WTC11 (cell line): ENCODE measurements at regions not wholly inside any gene's neighbourhood (a gene's known extent, or its start where the extent isn't known, plus 50 kb on each side); places are given as distances from the start of the nearest gene placed in this dataset.
"Not testable (repeated sequence)": the region's sequence is repeated elsewhere in the genome, so short reads cannot be mapped to it uniquely, and the experiment has no call there.

Experiments
- ATAC-seq: fragments of 200-7000 bp; cut with Tn5 transposase; 2 replicates; pipeline ENCODE4 v1.10.0; 2021; ENCODE audit warnings: mild to moderate bottlenecking, moderate library complexity
- CTCF ChIA-PET: fragments of 300-600 bp; sonication (Branson Sonifier 250); formaldehyde crosslinking; loops from one replicate; lab custom pipeline; 2021; ENCODE audit warnings: antibody characterized with exemption; lab: Charles Lee
- POLR2A ChIA-PET: fragments of 350-600 bp; sonication (Branson Sonifier 250); formaldehyde crosslinking; loops from one replicate; lab custom pipeline; 2021; ENCODE audit warnings: antibody characterized with exemption; lab: Charles Lee
- DNase-seq: peaks from one replicate; pipeline ENCODE4 v3.0.0; 2021; ENCODE audit warnings: low spot score
- H3K27ac Mint-ChIP-seq: 2 replicates; pipeline ENCODE4 v1.8.0; 2021; ENCODE audit warnings: mixed read lengths
- H3K27me3 Mint-ChIP-seq: 2 replicates; pipeline ENCODE4 v1.8.0; 2021; ENCODE audit warnings: low read depth, mild to moderate bottlenecking, moderate library complexity, mixed read lengths
- H3K36me3 Mint-ChIP-seq: 2 replicates; pipeline ENCODE4 v1.8.0; 2021; ENCODE audit warnings: mixed read lengths
- H3K4me1 Mint-ChIP-seq: 2 replicates; pipeline ENCODE4 v1.8.0; 2022; ENCODE audit warnings: mixed read lengths
- H3K4me3 Mint-ChIP-seq: 2 replicates; pipeline ENCODE4 v1.8.0; 2021; ENCODE audit warnings: mild to moderate bottlenecking, moderate library complexity, mixed read lengths
- H3K9me3 Mint-ChIP-seq: 2 replicates; pipeline ENCODE4 v1.8.0; 2021; ENCODE audit warnings: mixed read lengths
- GTF2I ChIP-seq: fragments of 250-450 bp; sonication (Bioruptor Pico); conservative IDR thresholded peaks from 2 replicates; pipeline ENCODE4 v1.4.0; 2021; ENCODE audit warnings: mild to moderate bottlenecking
- HMGA2 ChIP-seq: fragments of 250-450 bp; sonication (Bioruptor Pico); IDR thresholded peaks from 2 replicates; pipeline ENCODE4 v1.4.0; 2021; ENCODE audit warnings: mild to moderate bottlenecking, moderate library complexity
- IRF2 ChIP-seq: sonication (generic); formaldehyde crosslinking; IDR thresholded peaks from 2 replicates; pipeline ENCODE4 v1.8.0; 2022; ENCODE audit warnings: low read depth, missing genetic modification reagents, borderline replicate concordance
- MYBL2 ChIP-seq: sonication (generic); formaldehyde crosslinking; IDR thresholded peaks from 2 replicates; pipeline ENCODE4 v1.8.1; 2023; ENCODE audit warnings: mild to moderate bottlenecking, moderate library complexity, missing genetic modification reagents
- NFATC4 ChIP-seq: fragments of 250-450 bp; sonication (Bioruptor Pico); IDR thresholded peaks from 2 replicates; pipeline ENCODE4 v1.9.0; 2021; ENCODE audit warnings: mild to moderate bottlenecking
- PRRX2 ChIP-seq: fragments of 250-450 bp; sonication (Bioruptor Pico); IDR thresholded peaks from 2 replicates; pipeline ENCODE4 v1.8.0; 2021; ENCODE audit warnings: mild to moderate bottlenecking
- TEAD1 ChIP-seq: sonication (generic); formaldehyde crosslinking; IDR thresholded peaks from 2 replicates; pipeline ENCODE4 v1.8.0; 2022; ENCODE audit warnings: mild to moderate bottlenecking, missing genetic modification reagents
- ZNF121 ChIP-seq: sonication (generic); formaldehyde crosslinking; IDR thresholded peaks from 2 replicates; pipeline ENCODE4 v1.8.0; 2023; ENCODE audit warnings: missing genetic modification reagents
- ZNF263 ChIP-seq: sonication (generic); formaldehyde crosslinking; IDR thresholded peaks from 2 replicates; pipeline ENCODE4 v1.8.1; 2022; ENCODE audit warnings: low read depth, mild to moderate bottlenecking, moderate library complexity, missing genetic modification reagents
- ZNF317 ChIP-seq: sonication (generic); formaldehyde crosslinking; IDR thresholded peaks from 2 replicates; pipeline ENCODE4 v1.8.1; 2023; ENCODE audit warnings: low read depth, mild to moderate bottlenecking, moderate library complexity, missing genetic modification reagents, borderline replicate concordance
- ZNF671 ChIP-seq: fragments of 250-450 bp; sonication (Bioruptor Pico); IDR thresholded peaks from 2 replicates; pipeline ENCODE4 v1.8.0; 2021; ENCODE audit warnings: mild to moderate bottlenecking
- TF ChIP-seq, protein P1 (sequence below): fragments of 250-450 bp; sonication (Bioruptor Pico); IDR thresholded peaks from 2 replicates; pipeline ENCODE4 v1.9.0; 2021; ENCODE audit warnings: mild to moderate bottlenecking, borderline replicate concordance
- TF ChIP-seq, protein P2 (sequence below): sonication (generic); formaldehyde crosslinking; IDR thresholded peaks from 2 replicates; pipeline ENCODE4 v1.8.1; 2023; ENCODE audit warnings: mild to moderate bottlenecking, moderate library complexity, missing genetic modification reagents
- TF ChIP-seq, protein P3 (sequence below): sonication (generic); formaldehyde crosslinking; IDR thresholded peaks from 2 replicates; pipeline ENCODE4 v1.8.0; 2023; ENCODE audit warnings: missing genetic modification reagents
- TF ChIP-seq, protein P4 (sequence below): sonication (generic); formaldehyde crosslinking; IDR thresholded peaks from 2 replicates; pipeline ENCODE4 v1.8.1; 2022; ENCODE audit warnings: missing genetic modification reagents, borderline replicate concordance
- TF ChIP-seq, protein P5 (sequence below): sonication (generic); formaldehyde crosslinking; IDR thresholded peaks from 2 replicates; pipeline ENCODE4 v1.8.0; 2022; ENCODE audit warnings: mild to moderate bottlenecking, missing genetic modification reagents
- TF ChIP-seq, protein P6 (sequence below): sonication (generic); formaldehyde crosslinking; IDR thresholded peaks from 2 replicates; pipeline ENCODE4 v1.8.0; 2023; ENCODE audit warnings: missing genetic modification reagents, mild to moderate bottlenecking, borderline replicate concordance

DNA sequence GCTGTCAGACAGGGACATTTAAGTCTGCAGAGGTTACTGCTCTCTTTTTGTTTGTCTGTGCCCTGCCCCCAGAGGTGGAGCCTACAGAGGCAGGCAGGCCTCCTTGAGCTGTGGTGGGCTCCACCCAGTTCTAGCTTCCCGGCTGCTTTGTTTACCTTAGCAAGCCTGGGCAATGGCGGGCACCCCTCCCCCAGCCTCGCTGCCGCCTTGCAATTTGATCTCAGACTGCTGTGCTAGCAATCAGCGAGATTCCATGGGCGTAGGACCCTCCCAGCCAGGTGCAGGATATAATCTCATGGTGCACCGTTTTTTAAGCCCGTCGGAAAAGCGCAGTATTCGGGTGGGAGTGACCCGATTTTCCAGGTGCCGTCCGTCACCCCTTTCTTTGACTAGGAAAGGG is 235.6 kb downstream of the BRINP2 start:
- H3K9me3 Mint-ChIP-seq = peaks cover 18% of the 10 kb centered on the region
- H3K27ac Mint-ChIP-seq, H3K27me3 Mint-ChIP-seq, ATAC-seq, POLR2A ChIA-PET, H3K4me3 Mint-ChIP-seq, H3K4me1 Mint-ChIP-seq, CTCF ChIA-PET: not testable (repeated sequence)
- DNase-seq = peak; percentile 54
- peaks cover 15% of the 10 kb centered on the region for H3K36me3 Mint-ChIP-seq

DNA sequence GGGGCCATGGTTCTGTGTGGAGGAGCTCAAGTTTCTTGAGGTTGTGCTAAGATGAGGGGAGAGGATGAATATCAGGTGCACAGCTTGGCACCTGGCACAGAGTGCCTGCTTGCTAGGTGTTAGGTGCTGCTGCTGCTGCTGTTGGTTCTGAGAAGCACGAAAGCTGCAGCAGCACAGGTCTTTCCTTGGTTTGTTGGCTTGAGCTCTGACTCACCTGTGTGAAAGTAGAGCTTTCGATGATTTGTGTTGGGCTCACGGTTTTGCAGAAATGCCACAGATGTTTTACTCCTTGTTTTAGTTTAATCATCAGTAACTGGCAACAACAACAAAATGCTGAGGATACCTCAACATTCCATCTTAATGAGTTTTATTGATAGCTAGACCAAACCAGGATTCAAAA is 221.6 kb downstream of the BRINP2 start:
- Mint-ChIP-seq H3K4me1 (no peaks in the 10 kb centered on the region), H3K4me3 (no peak overlapping the region), H3K9me3 (peaks cover 4% of the 10 kb centered on the region; the same call in 1 of the 2 replicates), H3K27ac (no peak overlapping the region), H3K36me3 (no peaks in the 10 kb centered on the region), H3K27me3 (peaks cover 19% of the 10 kb centered on the region)
- ATAC-seq (no peak), DNase-seq (no peak)
- CTCF ChIA-PET = no interaction called here
- POLR2A ChIA-PET = no interaction called here
- TF ChIP-seq ZNF317 (CRISPR knock-in tag) (no peak), ZNF263 (CRISPR knock-in tag) (no peak), ZNF121 (no peak), HMGA2 (CRISPR knock-in tag) (no peak), PRRX2 (CRISPR knock-in tag) (no peak)
- TF ChIP-seq, protein P1, sequence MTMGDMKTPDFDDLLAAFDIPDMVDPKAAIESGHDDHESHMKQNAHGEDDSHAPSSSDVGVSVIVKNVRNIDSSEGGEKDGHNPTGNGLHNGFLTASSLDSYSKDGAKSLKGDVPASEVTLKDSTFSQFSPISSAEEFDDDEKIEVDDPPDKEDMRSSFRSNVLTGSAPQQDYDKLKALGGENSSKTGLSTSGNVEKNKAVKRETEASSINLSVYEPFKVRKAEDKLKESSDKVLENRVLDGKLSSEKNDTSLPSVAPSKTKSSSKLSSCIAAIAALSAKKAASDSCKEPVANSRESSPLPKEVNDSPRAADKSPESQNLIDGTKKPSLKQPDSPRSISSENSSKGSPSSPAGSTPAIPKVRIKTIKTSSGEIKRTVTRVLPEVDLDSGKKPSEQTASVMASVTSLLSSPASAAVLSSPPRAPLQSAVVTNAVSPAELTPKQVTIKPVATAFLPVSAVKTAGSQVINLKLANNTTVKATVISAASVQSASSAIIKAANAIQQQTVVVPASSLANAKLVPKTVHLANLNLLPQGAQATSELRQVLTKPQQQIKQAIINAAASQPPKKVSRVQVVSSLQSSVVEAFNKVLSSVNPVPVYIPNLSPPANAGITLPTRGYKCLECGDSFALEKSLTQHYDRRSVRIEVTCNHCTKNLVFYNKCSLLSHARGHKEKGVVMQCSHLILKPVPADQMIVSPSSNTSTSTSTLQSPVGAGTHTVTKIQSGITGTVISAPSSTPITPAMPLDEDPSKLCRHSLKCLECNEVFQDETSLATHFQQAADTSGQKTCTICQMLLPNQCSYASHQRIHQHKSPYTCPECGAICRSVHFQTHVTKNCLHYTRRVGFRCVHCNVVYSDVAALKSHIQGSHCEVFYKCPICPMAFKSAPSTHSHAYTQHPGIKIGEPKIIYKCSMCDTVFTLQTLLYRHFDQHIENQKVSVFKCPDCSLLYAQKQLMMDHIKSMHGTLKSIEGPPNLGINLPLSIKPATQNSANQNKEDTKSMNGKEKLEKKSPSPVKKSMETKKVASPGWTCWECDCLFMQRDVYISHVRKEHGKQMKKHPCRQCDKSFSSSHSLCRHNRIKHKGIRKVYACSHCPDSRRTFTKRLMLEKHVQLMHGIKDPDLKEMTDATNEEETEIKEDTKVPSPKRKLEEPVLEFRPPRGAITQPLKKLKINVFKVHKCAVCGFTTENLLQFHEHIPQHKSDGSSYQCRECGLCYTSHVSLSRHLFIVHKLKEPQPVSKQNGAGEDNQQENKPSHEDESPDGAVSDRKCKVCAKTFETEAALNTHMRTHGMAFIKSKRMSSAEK (CRISPR knock-in tag) = no peak

DNA sequence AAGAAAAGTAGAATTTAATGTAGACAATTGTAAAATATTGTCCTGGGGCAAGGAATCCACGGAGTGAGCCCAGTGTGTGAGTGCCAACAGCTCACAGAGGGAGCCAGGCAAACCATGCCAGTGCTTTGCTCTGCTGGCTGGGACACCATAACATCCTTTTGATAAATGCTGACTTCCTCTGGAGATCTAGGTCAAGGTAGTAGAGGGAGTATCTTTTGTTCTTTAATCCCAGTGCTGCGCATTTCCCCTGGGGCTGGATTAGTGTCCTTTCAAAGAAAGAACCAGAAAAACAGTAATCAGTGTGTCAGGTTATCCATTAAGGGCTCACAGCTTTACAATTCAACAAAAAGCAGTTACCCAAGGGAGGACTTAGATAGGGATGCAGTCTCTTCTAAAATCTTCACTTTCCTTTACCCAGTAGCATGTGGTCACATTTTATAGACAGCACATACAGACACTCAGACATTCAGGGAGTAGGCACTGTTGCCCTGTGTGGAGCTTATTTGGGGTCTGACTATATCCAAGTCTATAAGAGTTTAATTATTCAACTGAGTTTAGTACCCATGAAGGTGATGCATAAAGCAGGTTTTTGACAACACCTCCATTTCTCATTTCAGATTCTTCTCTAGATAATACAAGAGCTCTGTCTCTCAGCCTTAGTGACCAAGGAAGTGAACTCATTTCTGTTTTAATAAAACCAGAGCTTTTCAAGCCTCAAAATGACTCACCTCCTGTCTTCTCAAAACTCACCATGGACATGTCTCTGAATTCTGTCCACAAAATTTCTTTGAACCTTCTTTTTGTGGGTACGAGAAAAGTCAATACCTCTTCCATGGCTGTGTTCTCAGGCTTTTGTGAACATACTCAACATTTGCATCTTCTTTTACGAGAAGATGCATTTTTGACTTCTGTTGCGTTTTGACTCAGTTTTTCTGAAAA is 215.3 kb downstream of the BRINP2 start:
- Mint-ChIP-seq H3K27ac (no peak overlapping the region), H3K36me3 (no peaks in the 10 kb centered on the region), H3K4me1 (peaks cover 10% of the 10 kb centered on the region), H3K27me3 (peaks cover 74% of the 10 kb centered on the region), H3K4me3 (no peak overlapping the region), H3K9me3 (peaks cover 6% of the 10 kb centered on the region)
- CTCF ChIA-PET = no interaction called here
- DNase-seq (no peak), ATAC-seq (peak; percentile 85)
- POLR2A ChIA-PET = no interaction called here
- TF ChIP-seq, protein P2, sequence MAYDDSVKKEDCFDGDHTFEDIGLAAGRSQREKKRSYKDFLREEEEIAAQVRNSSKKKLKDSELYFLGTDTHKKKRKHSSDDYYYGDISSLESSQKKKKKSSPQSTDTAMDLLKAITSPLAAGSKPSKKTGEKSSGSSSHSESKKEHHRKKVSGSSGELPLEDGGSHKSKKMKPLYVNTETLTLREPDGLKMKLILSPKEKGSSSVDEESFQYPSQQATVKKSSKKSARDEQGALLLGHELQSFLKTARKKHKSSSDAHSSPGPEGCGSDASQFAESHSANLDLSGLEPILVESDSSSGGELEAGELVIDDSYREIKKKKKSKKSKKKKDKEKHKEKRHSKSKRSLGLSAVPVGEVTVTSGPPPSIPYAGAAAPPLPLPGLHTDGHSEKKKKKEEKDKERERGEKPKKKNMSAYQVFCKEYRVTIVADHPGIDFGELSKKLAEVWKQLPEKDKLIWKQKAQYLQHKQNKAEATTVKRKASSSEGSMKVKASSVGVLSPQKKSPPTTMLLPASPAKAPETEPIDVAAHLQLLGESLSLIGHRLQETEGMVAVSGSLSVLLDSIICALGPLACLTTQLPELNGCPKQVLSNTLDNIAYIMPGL (CRISPR knock-in tag) = no peak
- TF ChIP-seq TEAD1 (CRISPR knock-in tag) = no peak
- TF ChIP-seq, protein P3, sequence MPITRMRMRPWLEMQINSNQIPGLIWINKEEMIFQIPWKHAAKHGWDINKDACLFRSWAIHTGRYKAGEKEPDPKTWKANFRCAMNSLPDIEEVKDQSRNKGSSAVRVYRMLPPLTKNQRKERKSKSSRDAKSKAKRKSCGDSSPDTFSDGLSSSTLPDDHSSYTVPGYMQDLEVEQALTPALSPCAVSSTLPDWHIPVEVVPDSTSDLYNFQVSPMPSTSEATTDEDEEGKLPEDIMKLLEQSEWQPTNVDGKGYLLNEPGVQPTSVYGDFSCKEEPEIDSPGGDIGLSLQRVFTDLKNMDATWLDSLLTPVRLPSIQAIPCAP (CRISPR knock-in tag) = no peak
- TF ChIP-seq, protein P4, sequence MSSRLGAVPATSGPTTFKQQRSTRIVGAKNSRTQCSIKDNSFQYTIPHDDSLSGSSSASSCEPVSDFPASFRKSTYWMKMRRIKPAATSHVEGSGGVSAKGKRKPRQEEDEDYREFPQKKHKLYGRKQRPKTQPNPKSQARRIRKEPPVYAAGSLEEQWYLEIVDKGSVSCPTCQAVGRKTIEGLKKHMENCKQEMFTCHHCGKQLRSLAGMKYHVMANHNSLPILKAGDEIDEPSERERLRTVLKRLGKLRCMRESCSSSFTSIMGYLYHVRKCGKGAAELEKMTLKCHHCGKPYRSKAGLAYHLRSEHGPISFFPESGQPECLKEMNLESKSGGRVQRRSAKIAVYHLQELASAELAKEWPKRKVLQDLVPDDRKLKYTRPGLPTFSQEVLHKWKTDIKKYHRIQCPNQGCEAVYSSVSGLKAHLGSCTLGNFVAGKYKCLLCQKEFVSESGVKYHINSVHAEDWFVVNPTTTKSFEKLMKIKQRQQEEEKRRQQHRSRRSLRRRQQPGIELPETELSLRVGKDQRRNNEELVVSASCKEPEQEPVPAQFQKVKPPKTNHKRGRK = no peak
- no peak for TF ChIP-seq NFATC4 (CRISPR knock-in tag)
- TF ChIP-seq, protein P5, sequence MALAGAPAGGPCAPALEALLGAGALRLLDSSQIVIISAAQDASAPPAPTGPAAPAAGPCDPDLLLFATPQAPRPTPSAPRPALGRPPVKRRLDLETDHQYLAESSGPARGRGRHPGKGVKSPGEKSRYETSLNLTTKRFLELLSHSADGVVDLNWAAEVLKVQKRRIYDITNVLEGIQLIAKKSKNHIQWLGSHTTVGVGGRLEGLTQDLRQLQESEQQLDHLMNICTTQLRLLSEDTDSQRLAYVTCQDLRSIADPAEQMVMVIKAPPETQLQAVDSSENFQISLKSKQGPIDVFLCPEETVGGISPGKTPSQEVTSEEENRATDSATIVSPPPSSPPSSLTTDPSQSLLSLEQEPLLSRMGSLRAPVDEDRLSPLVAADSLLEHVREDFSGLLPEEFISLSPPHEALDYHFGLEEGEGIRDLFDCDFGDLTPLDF (CRISPR knock-in tag) = no peak
- TF ChIP-seq IRF2 (CRISPR knock-in tag) = no peak
- no peak for TF ChIP-seq MYBL2
- no peak for TF ChIP-seq ZNF671
- TF ChIP-seq, protein P6, sequence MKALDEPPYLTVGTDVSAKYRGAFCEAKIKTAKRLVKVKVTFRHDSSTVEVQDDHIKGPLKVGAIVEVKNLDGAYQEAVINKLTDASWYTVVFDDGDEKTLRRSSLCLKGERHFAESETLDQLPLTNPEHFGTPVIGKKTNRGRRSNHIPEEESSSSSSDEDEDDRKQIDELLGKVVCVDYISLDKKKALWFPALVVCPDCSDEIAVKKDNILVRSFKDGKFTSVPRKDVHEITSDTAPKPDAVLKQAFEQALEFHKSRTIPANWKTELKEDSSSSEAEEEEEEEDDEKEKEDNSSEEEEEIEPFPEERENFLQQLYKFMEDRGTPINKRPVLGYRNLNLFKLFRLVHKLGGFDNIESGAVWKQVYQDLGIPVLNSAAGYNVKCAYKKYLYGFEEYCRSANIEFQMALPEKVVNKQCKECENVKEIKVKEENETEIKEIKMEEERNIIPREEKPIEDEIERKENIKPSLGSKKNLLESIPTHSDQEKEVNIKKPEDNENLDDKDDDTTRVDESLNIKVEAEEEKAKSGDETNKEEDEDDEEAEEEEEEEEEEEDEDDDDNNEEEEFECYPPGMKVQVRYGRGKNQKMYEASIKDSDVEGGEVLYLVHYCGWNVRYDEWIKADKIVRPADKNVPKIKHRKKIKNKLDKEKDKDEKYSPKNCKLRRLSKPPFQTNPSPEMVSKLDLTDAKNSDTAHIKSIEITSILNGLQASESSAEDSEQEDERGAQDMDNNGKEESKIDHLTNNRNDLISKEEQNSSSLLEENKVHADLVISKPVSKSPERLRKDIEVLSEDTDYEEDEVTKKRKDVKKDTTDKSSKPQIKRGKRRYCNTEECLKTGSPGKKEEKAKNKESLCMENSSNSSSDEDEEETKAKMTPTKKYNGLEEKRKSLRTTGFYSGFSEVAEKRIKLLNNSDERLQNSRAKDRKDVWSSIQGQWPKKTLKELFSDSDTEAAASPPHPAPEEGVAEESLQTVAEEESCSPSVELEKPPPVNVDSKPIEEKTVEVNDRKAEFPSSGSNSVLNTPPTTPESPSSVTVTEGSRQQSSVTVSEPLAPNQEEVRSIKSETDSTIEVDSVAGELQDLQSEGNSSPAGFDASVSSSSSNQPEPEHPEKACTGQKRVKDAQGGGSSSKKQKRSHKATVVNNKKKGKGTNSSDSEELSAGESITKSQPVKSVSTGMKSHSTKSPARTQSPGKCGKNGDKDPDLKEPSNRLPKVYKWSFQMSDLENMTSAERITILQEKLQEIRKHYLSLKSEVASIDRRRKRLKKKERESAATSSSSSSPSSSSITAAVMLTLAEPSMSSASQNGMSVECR (CRISPR knock-in tag) = no peak
- no peak for TF ChIP-seq GTF2I
